K562 (cell line): ENCODE measurements at regions not wholly inside any gene's neighbourhood (a gene's known extent, or its start where the extent isn't known, plus 50 kb on each side); places are given as distances from the start of the nearest gene placed in this dataset.

Source experiments
- MXI1 ChIP-seq: IDR thresholded peaks from 2 replicates; pipeline ENCODE4 v1.6.1; 2011; ENCODE audit warnings: low read depth, mild to moderate bottlenecking, improper control_type of control experiment, low read length
- SMC3 ChIP-seq: conservative IDR thresholded peaks from 2 replicates; pipeline ENCODE4 v1.6.1; 2011; ENCODE audit warnings: low read depth, low read length, improper control_type of control experiment; ENCODE audit not compliant: insufficient read depth

DNA sequence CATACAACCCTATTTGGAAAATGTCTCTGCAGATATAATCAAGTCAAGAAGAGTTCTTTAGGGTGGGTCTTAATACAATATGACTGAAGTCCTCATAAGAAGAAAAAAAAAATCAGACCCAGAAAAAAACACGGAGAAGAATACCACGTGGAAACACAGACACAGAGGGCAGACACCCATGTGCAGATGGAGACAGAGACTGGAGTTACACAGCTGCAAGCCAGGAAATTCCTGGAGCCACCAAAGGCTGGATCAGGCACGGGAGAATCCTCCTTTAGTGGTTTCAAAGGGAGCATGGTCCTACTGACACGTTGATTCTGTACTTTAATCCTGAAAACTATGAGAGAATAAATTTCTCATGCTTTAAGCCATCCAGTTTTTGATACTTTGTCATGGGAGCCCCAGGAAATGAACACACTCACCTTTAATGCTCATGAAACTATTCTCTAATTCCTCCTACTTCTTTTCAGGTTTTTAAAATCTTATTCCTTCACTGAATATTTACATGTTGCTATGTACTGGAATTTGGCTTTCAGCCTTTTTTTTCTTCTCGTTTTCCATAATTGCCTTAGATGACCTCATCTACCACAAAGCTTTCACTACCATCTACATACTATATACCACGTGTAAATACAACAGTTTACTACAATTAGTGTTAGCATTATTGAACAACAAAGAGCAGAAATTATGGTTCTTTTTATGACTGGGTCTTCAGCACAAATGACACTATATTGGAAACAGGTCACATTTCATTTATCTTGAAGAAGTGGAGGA, 529.1 kb downstream of the IRS1 start:
- TF ChIP-seq SMC3 (no peak), MXI1 (no peak)
